GM19438 (cell line): ENCODE measurements at regions not wholly inside any gene's neighbourhood (a gene's known extent, or its start where the extent isn't known, plus 50 kb on each side); places are given as distances from the start of the nearest gene placed in this dataset.
"Not testable (repeated sequence)": the region's sequence is repeated elsewhere in the genome, so short reads cannot be mapped to it uniquely, and the experiment has no call there.

ENCODE experiments used
- ATAC-seq: cut with Tn5 transposase; IDR thresholded peaks from one replicate; pipeline ENCODE4 v1.9.1; 2021; ENCODE audit warnings: low read depth; ENCODE audit not compliant: unreplicated experiment

DNA sequence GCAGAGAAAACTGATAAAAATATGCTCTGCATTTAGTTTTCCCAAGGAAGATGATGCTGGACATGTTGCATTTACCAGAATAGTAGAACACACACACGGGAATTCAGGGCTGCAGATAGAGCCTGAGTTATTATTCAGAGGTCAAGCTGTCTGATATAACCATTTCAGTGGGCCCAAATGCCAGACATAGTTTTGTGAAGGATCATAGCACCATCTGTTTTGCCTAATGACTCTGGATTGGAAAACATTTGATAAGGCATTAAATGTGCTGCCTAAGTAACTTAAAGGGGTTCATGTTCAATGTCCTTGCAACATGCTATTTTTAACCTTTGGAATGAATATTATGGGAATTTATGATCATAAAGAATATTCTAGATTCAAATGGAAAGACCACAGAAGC is 666.2 kb downstream of the PRIM2 start:
- ATAC-seq = not testable (repeated sequence)

DNA sequence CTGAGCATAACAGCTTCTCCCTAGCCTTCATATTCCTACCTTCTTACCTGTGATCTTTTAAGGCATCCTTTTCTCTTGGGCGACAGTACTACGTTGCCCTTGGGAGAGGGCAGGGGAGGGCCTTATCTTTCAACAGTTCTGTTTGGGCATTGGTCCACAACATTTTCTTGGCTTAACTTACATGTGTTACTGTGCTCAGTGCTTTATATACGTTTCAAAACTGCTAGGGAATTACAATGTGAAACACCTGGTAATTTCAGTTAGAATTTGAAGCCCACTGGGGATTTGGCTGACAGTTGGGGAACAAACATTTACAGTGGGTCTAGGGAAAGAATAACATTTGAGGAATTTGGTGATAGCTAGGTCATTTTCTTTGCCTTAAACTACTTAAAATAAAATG is 667.1 kb downstream of the PRIM2 start:
- not testable (repeated sequence) for ATAC-seq

- not testable (repeated sequence) for ATAC-seq
Measured at GRCh38 chr6:57985734-57986133, 668.3 kb downstream of the PRIM2 start.

- peak; percentile 100 for ATAC-seq
Measured at GRCh38 chr6:57986584-57986983, 669.2 kb downstream of the PRIM2 start.

DNA sequence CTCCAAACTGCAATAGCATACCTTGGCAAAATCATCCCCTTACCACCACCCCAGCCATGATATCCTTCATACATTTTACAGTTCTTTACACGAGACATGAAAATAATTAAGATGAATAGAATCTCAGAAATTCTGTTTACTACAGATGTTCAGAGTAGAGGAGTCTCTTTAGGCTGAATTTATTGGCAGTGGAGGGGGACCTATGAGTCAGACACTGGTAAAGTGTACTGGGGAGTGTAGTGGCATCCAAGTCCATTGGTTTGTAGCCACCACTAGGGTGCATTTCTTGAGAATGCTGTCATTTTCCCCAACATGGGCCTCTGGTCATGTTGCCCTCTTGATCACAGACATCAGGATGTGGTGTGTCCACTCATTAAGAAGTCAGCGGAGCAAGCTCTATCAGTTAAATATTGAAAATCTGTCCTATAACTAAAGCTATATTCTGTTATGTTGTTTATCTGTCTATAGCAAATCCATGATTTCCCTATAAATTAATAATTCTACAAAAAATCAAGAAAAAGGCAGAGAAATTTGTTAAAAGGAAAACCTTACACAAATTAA is 672.2 kb downstream of the PRIM2 start:
- ATAC-seq = not testable (repeated sequence)

DNA sequence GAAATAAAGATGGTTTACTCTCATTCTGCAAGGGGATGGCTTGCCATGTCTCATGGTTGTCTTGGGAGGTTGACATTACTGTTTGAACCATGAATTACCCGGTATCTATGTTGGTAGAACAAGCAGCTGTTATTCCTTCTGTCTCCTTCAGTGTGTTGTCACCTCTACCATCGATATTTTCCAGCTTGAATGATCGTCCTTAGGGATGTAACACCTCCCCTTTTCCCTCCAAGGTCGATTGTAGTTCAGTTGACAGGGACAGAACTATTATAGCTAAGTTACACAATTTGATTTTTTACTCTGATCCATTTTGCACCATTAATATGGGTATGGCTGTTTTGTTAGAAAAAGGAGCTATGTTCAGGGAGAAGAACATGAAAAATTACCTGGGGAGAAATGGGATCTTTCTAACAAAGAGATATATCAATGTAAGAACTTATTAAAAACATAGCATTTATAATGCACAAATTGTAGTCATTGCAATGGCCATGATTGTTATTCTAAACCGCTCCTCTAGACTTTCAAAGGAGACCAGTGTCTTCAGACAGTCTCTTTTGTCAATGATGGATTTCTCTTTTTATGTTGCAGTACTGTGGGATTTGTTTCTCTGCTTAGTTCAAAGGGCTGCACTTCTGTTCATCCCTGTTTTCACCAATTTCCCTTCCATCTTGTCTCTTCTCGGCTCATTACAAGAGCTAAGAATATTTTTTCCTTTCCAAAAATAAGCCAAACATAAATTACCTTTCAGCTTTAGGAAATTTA is 681.6 kb downstream of the PRIM2 start:
- not testable (repeated sequence) for ATAC-seq

GRCh38 chr6:58000233-58000632 is 682.8 kb downstream of the PRIM2 start:
- not testable (repeated sequence) for ATAC-seq

DNA sequence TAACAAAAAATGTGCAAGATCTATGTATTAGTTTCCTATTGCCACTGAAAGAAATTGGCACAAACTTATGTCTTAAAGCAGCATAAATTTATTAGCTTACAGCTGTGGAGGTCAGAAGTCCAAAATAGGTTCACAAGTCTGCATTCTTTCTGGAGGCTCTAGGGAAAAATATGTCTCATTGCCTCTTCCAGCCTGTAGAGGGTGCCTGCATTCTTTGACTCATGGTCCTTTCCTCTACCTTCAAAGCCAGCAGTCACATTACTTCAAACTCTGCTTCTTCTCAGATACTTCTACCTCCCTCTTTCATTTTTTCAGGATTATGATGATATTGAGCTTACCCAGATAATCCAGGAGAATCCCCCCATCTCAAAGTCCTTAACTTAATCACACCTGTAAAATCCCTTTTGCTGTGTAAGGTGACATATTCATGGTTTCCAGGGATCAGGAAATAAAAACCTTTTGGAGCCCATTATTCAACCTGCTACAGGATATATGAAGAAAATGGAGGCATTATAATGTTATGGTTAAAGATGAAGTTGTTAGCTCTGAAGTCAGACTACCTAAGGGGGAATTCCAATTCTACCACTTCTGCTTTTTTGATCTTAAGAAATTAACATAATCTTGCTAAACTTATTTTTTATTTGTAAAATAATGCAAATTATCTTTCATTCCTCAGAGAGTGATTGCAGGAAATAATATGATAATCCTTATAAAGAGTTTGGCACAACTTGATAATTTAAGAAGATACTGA is 686.2 kb downstream of the PRIM2 start:
- not testable (repeated sequence) for ATAC-seq

GRCh38 chr6:58007334-58008000 is 690.0 kb downstream of the PRIM2 start:
- ATAC-seq = not testable (repeated sequence)

DNA sequence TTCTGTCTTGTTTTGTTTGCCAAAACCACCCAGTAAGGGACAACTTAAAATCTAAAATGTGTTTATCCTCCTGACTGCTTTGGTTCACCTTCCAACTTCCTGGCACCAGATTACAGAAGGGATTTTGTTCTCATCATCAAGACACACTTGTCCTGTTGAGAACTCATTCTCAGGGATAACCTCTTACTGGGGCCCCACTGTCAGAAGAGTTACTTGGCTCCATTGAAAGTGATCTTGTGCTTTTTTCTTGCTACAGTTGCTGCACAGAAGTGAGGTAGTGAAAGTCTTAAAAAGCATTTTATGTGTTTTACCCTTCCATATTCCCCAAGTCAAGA is 690.5 kb downstream of the PRIM2 start:
- ATAC-seq = not testable (repeated sequence)

DNA sequence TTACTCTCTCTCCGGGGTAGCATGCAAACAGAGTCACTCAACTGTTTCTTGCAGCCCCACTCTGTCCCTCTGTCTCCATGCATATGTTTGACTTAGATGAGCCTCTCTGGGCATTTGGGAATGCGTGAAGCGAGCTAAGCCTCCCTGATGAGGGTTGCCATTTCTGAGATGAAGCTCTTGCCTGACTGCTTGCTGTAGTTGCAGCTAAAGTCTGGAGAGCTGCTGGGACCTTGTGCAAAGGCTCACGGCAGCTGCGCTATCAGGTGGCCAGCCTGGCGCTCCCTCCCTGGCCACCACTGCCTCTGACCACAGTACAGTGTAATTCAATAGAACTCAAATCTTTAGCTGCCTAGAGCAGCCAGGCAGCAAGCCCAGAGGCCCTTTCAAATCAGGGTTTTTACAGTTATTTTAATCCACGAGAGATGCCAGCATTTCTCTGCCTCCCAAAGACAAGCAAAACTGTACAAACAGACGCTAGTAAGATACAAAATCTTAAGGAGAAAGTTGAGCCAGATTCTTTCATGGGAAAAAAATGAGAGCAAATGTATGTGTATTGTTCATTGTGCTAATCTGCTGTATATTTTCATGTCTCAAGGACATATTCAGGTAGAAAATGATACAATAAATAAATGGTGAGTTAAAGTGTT is 694.6 kb downstream of the PRIM2 start:
- ATAC-seq = not testable (repeated sequence)

GRCh38 chr6:58016614-58017013 is 699.2 kb downstream of the PRIM2 start:
- not testable (repeated sequence) for ATAC-seq

GRCh38 chr6:58028188-58028587 is 710.8 kb downstream of the PRIM2 start:
- not testable (repeated sequence) for ATAC-seq

DNA sequence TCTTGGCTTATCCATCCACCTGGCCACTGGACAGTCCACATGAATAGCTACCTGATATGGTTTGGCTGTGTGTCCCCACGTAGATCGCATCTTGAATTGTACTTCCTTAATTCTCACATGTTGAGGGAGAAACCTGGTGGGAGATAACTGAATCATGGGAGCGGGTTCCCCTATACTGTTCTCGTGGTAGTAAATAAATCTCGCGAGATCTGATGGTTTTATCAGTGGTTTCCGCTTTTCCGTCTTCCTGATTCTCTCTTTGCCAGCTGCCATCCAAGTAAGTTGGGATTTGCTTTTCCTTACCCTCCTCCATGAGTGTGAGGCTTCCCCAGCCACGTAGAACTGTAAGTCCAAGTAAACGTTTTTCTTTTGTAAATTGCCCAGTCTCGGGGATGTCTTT is 720.8 kb downstream of the PRIM2 start:
- ATAC-seq = not testable (repeated sequence)

DNA sequence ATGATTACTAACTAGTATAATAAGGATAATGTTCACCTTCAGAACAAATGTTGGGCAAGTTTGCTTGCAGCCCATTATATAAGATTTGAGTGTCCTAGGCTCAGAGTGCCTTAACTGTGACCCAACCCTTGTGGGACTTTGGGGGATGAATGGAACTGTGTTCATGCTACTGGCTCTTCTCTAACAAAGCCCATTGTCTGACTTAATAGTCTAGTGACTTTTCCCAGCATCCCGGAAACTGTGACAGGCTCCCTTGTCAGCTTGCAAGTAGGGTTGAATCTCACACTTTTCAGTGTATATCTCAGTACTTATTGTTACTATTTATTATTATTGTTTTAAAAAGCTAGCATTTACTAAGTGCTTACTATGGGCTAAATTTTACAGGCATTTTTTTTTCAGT is 729.2 kb downstream of the PRIM2 start:
- ATAC-seq = not testable (repeated sequence)

DNA sequence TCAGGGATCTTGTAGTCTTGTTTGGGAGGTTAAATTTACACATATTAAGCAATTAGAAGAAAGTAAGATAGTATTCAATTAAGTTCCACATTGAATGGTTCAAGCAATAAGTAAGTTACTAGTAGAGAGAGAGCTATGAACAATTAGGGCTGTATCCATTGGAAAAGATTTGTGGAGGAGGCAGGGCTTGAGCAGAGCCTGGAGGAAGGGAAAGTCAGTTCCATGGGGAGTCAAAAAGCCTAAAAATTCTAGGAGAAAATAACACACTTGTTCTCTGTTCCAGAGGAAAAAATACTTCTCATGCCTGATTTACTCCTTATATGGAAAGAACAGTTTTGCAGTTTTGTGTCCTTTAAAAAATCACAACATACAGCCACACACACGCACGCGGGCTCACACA is 730.0 kb downstream of the PRIM2 start:
- ATAC-seq = not testable (repeated sequence)

- not testable (repeated sequence) for ATAC-seq
Measured at GRCh38 chr6:58047865-58048264, 730.4 kb downstream of the PRIM2 start.

GRCh38 chr6:58055465-58056176 is 738.2 kb downstream of the PRIM2 start:
- not testable (repeated sequence) for ATAC-seq

GRCh38 chr6:58059701-58060100 is 742.3 kb downstream of the PRIM2 start:
- not testable (repeated sequence) for ATAC-seq

DNA sequence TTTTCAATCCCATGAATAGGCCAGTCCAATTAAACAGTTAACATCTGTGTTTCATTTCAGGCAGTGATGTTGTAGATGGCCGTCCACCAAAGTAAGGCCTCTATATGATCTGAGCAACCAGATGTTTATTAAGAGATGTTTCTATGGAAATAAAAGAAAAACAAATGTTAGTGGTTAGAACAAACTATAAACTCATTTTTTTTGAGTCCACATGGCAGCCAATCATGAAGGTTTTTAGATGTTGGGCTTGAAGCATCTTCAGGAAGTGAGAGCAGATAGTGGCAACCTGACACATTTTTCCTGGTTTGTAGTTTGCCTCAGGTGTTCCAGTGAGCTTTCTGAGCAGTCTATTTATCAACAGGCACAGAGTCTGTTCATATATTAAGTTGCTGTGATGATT is 746.1 kb downstream of the PRIM2 start:
- not testable (repeated sequence) for ATAC-seq
